HG03521 (cell line): ENCODE measurements at regions not wholly inside any gene's neighbourhood (a gene's known extent, or its start where the extent isn't known, plus 50 kb on each side); places are given as distances from the start of the nearest gene placed in this dataset.

Source experiments
- ATAC-seq: cut with Tn5 transposase; IDR thresholded peaks from one replicate; pipeline ENCODE4 v1.9.1; 2021; ENCODE audit warnings: mild to moderate bottlenecking, moderate library complexity; ENCODE audit not compliant: unreplicated experiment

DNA sequence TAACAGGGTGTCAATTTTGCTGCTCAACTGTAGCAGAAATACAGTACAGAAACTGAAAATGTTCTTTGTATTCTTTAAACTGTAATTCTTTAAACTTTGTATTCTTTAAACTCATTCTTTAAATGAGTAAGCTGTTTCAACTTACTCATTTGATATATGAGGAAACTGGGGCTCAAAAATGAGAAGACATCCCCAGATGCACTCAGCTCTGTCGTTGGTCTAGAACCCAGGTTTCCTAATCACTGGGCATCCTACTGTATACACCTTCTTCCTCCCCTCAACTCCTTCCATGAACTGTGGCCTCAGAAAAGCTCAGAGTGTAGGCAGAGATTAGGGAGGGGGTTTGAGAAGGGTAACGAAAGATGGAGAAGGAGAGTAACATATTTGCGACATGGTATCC, 136.5 kb upstream of the MAST4 start:
- no peak for ATAC-seq

DNA sequence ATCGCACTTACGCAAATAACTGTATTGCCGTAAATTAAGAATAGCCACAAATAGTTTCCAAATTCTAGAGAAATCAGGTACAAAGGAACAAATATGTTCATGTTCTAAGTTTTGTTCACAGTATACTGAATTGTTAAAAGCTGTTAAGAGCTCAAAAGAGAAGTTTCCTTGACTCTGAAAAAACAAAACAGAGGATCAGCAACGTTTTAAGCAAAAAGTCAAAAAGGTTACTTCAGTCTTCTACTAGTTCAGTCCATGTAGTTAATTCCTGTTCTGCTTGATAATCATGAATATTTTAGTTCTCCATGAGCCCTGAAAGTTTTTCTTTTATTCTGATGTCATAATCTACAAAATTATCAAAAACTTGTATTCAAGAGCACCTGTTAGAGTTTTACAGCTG, 128.6 kb upstream of the MAST4 start:
- no peak for ATAC-seq

DNA sequence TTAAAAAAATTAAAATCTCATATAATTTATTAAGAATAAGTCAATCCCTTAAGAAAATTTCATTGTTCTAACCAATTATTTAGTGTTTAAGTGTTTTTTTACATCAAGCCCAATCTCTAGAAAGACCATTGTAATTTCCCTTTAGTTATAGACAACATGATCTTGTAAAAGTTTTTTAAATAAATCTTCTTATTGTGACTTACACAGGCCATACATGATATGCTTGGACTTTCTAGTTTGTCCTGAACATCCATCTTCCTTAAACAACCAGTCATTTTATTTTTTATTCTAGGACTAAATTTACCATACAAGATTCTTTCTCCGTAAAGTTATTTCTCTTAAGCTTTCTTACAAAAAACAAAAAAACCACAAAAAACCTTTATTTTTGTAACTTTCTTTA, 126.5 kb upstream of the MAST4 start:
- no peak for ATAC-seq

DNA sequence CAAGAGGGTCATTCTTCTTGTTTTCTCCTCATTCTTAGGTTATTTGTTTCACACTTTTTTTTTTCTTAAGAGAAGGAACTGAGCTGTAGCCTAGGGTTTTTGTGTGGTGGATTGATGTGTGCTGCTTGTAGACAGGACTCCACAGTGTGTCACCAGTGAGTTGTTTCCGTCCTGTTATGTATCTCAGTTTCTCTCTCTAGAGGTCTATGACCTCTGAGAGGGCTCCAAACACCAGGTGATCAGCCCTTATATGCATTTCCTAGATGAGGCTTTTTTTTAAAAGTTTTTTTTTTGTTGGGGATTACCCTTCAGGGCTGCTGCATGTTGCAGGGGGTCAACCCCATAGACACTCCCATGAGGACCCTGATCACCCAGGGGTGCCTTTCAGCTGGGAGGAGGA, 124.2 kb upstream of the MAST4 start:
- ATAC-seq, result no peak

DNA sequence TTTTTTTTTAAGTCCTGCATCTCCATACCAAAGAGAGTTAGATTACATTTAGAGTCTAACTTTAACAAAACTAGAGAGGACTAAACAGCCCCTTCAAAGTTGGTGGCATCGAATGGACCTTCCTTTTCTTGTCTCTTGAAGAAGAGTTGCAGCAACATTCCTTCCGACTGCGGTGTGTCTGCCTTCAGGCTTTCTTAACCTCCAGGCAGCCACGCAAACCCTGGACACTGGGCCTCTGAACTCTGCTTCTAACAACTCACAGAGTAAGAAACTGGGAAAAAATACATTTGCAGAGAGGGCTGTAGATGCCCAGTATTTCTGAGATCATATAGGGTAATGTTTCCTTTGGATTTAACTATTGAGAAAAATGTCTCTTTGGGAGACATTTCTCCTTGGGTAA, 120.5 kb upstream of the MAST4 start:
- no peak for ATAC-seq

DNA sequence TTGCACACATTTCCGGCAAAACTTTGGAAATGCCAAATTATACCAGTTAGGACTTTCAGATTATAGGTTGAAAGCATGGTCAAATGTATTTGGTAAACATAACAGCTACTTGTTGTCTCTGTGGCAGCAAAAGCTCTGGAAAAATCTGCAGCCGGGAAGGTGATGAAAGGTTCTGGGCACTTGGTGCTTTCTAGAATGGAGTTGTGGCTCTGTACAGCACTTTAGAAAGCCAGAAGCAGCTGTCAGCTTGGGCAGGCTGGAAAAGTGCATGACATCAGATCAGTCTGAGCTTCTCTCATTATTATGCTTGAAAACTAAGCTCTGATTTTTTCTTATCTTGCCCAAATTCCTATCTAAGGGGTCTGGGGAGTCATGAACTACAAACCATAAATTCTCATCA, 118.6 kb upstream of the MAST4 start:
- no peak for ATAC-seq

DNA sequence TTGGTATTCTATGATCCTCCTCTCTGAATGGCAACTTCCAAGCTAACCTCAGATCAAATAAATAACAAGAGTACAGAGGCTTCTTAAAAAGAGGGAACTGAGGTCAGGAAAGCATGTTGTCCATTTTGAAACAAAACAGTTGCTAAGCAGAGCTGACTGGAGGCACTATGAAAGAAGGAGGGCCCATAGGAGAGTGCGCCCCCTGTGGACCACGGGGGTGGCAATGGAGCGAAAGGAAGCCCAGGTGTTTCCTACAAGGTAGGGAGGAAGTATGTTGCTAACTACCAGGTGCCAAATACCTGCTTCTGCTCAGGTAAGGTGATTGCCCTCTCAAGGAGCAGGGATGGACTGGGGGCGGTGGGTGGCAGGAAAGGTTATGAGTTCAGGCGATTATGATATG, 101.8 kb upstream of the MAST4 start:
- no peak for ATAC-seq

DNA sequence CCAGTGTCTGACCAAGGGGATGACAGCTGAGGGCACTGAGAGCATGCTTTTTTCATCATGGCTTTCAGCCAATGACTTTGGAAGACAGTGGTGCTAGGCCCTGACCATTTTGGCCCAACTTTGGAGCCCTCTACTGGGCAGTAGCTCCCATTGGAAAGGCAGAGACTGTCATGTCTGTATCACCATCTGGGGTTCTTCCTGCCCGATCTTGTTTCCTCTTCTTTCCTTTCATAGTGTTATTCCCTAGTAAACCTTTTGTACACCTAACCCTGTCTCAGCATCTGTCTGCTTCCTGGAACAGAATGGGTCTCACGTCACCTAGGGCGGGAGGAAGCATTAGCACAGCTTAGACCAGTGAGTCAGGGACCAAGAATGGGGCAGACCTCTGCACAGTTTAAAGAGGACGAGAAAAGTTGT, 97.4 kb upstream of the MAST4 start:
- ATAC-seq, result no peak

DNA sequence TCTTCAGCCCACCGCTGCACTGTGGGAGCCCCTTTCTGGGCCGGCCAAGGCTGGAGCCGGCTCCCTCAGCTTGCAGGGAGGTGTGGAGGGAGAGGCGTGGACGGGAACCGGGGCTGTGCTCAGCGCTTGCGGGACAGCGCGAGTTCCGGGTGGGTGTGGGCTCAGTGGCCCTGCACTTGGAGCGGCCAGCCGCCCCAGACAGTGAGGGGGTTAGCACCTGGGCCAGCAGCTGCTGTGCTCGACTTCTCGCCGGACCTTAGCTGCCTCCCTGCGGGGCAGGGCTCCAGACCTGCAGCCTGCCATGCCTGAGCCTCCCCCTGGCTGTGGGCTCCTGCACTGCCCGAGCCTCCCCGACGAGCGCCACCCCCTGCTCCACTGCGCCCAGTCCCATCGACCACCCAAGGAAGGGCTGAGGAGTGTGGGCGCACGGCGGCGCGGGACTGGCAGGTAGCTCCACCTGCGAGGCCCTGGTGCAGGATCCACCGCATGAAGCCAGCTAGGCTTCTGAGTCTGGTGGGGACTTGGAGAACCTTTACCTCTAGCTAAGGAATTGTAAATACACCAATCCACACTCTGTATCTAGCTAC, 92.9 kb upstream of the MAST4 start:
- ATAC-seq, result no peak

DNA sequence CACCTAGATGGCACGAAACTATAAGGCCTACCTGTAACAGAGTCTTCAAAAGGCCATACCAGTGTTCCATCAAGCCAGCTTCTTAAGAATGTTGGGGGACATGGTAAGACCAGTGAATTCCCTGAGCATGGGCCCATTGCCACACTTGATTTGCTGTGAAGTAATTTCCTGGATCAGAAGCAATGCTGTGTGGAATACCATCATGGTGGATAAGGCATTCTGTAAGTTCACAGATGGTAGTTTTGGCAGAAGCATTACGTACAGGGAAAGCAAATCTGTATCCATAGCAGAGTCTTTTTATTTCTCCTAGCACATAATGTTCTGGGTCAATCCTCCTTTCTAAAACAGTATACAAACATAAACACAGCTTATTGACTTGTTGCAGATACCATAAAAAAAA, 89.1 kb upstream of the MAST4 start:
- no peak for ATAC-seq

DNA sequence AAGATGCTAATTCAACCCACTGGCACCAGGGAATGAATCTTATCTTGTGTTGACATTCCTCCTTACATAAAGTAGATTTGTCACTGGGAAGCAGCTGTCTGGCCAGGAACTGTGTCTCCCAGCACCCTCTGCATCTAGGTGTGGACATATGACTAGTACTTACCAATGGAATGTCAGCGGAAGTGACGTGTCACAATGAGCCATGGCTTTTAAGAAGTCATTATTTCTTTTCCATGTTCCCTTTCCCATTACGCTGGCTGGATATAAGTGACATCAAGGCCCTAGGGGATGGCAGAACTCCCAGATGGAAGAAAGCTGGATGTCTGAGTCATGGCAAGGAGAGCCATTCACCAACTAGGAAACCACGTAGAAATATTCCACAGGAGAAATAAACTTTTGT, 84.7 kb upstream of the MAST4 start:
- ATAC-seq, result no peak

DNA sequence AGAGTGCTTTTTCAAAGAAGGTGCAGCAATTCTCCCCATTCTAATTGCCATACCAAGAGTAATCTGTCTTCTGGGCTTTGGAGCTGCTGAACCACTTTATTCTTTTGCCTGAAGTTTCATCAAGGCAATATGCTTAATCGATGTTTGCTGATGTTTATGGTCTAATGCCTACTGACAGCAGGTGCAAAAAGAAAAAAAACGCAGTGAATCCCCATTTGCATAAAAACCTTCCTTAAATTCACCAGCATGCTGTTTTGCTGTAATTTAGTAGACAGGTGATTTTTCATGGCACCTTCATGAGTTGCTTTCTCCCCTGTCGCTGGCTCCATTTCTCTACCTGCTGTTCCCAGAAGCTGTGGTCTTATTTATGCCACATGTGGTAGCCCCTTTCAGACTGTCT, 83.1 kb upstream of the MAST4 start:
- ATAC-seq, result no peak

DNA sequence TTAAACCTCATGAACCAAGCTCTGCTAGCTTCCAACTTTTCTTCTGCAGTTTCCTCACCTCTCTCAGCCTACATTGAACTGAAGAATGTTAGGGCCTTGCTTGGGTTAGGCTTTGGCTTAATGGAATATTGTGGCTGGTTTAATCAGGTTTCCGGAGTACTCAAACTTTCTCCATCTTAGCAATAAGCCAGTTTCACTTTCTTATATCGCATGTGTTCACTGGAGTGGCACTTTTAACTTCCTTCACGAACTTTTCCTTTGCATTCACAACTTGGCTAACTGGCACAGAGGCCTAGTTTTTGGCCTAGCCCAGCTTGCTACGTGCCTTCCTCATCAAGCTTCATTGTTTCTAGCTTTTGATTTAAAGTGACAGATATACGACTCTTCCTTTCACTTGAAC, 81.0 kb upstream of the MAST4 start:
- ATAC-seq, result no peak

DNA sequence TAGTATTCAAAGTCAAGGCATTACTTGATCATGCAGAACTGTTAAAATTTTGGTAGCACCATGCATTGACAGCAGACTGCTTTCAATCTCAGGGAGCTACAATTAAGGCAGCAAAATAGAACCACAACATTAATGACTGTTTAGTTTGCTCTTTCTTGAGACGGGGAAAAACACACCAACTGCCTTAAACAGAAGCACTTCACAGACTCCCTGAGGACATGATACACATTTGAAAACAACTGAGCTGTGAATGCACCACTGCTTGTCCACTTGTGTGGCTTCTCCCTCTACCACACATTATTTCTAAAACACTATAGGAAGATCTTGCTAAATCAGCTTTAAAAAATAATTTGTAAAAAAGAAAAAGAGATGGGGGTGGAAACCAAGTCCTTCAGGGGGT, 79.6 kb upstream of the MAST4 start:
- ATAC-seq, result no peak

DNA sequence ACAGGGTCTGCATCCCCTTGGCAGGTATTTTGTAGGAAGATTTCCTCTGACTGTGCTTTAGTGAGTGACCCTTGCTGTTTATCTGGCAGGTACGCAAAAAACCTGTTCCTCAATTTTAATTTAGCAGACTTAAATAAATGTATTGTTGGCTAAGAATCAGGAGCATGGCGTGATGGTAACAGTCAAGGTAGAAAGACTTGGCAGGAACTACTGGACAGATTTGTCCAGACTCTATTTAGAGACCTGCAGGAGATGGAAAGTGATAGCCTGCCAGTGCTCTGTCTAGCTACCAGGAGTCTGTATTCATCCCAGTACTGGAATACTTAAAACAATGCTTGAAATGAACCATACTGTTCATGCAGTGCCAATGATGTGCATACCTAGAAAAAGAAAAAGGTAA, 78.8 kb upstream of the MAST4 start:
- no peak for ATAC-seq

DNA sequence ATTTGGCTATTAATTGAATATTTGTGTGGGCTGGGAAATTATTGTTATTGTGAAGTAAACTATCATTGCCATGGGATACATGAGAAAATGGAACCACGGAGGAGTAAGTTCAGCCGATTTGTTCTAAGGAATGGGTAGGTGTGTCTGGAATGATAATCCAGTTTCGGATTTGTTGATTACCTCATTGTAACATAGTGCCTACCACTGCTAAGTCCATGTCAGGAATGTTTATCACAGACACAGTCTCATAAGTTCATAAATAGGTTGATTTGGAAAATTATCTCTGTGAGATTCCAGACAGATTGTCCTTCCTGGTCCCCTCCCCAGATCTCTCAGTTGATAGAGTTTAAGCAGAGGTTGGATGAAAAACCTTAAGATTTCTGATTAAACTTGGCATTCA, 78.1 kb upstream of the MAST4 start:
- no peak for ATAC-seq

DNA sequence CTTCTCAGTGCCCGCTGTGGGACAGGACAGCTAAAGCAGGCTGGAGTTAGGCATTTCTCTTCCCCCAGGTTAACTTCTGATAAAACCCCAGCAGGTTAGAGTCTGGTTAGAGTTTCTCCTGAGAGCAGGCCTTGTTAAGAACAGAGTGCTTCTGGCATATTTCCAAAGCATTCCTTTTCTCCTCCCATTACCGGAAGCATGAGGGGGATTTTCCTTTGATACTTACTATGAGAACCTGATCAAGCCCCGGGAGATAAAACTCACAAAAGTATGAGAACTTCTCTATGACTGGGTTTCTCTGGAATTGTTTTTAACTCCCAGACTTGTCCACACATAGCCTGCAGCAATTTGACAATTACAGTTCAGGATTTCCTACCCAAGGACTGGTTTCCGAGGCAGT, 77.4 kb upstream of the MAST4 start:
- no peak for ATAC-seq

DNA sequence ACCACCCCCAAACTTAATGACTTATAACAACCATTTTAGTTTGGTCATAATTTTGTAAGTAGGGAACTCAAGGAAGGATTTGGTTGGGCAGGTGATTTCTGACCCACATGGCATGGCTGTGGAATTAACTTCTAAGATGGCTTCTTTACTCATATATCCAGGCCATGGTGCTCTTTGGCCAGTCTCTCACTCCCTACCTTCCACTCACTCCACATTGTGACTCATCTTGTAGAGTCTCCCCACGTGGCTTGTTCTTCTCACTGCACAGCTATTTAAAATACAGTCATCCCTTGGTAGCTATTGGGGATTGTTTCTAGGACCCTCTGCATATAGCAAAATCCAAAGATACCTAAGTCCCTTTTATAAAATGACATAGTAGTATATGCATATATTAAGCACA, 76.6 kb upstream of the MAST4 start:
- ATAC-seq, result no peak

DNA sequence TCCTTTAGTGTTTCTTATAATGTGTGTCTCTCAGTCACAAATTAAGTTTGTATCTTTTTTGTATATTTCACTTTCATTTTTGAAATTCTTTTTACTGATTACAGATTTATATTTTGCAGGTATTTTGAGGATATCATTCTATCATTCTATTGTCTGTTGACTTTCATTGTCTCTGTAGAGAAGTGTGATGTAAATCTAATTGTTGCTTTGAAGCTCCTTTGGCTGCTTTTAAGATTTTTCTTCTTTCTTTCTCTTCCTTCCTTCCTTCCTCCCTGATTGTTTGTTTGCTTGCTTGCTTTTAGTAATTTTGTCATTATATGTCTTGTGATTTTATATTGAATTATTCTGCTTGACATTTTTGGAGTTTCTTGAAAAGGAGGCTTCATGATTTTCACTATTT, 75.3 kb upstream of the MAST4 start:
- no peak for ATAC-seq

DNA sequence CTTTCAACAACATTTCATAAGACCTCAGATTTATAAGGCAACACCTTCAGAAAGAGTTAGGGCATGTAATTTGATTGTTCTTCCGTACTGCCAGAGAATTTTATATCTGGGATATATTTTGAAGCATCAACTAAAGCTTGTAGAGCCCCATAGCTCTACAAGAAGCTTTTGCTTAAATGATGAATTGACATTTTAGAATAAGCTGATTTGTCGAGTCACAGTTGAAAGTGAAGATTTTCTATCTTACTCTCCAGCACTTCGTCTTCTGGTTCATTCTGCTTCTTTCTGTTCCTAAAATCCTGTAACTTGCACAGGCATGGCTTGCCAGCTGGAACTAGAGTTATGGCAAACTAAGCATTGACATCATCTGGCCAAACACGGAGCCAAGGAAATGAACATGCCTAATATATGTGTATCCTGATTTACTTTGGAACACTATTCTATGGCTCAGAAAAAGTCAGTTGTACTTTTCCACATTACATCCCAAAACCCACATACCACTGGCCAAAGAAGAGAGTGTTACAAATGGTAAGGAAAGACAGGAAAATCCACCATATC, 68.6 kb upstream of the MAST4 start:
- ATAC-seq, result no peak

DNA sequence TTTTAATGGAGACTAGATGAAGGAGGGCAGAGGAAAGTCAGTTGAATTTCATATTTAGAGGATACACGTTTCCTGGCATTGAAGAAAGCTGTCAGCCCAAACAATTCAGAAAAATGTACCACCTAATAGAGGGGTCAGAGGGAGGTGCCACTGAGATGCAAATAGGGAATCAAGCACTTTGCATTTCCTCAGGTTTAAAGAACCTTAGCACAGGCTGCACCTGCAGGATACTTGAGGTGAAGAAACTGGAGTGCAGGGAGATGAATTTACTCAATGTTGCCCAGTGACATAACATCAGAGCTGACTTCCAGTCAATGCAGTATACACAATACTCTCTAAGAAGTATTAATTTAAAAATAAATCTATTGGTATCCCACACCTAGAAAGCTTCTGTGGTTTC, 67.0 kb upstream of the MAST4 start:
- no peak for ATAC-seq

DNA sequence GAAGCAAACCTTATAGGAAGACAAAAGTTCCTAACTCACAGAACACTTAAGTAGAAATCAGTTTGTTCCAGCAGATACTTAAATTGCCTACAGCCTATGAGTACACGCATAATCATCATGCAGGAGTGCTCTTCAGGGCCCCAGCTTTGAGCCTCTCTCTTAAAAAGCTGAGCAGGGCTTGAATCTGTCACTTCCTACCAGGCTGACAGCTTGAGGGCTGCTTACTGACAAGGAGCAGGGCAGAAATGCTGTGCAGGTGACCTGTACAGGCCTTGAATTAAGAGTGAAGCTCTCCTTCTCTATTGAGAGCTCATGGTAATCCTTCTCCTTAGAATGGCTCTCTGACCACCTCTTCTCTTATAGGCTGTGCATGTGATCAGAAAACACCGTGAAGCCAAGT, 66.5 kb upstream of the MAST4 start:
- no peak for ATAC-seq

DNA sequence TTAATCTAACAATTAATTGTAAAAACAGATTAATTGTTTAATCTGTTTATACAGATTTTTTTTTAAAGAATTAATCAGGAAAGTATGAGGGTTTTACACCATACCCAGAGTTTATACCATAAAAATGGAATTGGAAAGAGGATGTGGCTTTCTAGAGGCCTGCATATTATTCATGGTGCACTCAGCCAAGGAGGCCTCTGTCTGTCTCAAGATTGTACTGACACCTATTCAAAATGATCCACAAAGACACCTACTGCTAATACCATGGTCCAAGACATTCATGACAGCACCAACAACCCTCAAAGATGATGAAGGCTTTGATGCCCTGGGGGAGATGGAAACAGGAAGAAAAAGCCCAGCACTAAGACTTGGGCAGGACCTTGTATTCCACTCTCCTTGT, 58.1 kb upstream of the MAST4 start:
- ATAC-seq, result no peak

DNA sequence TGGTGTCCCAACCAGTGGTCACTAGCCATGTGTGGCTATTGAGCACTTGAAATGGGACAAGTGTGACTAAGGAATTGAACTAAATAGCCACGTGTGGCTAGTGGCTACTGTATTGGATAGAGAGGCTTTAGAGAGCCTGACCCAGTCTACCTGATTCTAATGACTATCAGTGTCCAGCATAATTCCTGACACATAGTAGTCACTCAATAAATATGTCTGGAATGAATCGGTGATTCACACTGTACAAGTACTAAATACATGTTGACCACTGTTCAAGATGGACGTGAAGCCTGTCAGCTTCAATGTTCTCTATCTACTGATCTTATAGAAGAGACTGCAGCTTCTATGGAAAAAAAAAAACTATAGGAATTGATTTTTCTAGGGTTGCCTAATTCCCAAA, 57.7 kb upstream of the MAST4 start:
- ATAC-seq, result no peak
